ENCODE measurements at regions not wholly inside any gene's neighbourhood (a gene's known extent, or its start where the extent isn't known, plus 50 kb on each side); places are given as distances from the start of the nearest gene placed in this dataset.

DNA sequence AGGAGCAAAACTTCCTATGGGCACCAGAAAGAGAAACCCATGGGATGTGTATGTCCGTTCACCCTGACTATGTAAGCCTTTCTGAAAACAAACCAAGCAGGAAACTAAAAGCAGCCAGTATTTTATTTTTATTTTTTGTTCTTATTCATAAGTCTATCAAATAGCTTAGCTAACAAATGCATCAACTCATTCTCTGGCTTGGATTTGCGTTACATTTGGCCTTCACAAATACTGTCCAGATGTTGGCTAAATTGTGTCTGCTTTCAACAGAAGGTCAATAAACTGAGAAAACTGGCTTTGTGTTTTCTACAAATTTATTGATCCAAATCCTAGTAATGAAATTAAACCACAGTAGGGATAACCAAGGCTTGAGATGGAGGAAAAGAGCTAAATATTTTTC lies 379.0 kb downstream of the NOVA1 start (continued):
- TF ChIP-seq, protein P1, sequence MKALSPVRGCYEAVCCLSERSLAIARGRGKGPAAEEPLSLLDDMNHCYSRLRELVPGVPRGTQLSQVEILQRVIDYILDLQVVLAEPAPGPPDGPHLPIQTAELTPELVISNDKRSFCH (CRISPR knock-in tag; IDR thresholded peaks at IDR 0.05): no peak
- TF ChIP-seq, protein P1 (tag; IDR thresholded peaks at IDR 0.05): no peak

DNA sequence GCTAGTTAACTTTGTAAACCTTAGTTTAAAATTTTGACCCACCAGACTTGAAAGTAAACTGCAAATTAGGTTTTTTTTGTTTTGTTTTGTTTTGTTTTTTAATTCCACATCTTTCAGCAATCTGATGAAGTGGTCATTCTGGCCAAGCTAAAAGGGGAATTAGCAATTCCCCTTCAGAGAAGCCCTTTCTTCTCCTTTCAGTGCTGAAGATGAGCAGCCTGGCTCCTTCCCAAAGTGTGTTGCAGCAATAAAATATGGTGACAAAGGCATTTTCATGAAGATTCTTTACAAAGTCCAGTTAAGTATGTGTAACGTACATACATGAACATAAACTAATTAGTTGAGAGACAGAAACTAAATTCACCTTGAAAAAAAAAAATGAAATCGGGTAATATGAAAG lies 380.1 kb downstream of the NOVA1 start:
- H2AFZ ChIP-seq (ENCODE audit: low read depth, low read length): no peak overlapping the region
- POLR2A ChIA-PET: no interaction called here
- in situ Hi-C loops (cut with MboI): no loop called here
- H3K4me2 ChIP-seq (ENCODE audit: insufficient read depth, low read length): no peak overlapping the region
- TF ChIP-seq HDAC3 (IDR thresholded peaks at IDR 0.05; ENCODE audit: borderline replicate concordance, partially characterized antibody) (no peak), GTF2E2 (tag; IDR thresholded peaks at IDR 0.05) (no peak), KDM4B (IDR thresholded peaks at IDR 0.05; ENCODE audit: borderline replicate concordance in 2 of 2, low read depth in 1 of 2) (no peak), RFX5 (IDR thresholded peaks at IDR 0.05; ENCODE audit: low read depth, low read length) (no peak)
- CTCF ChIA-PET (ENCODE audit: low intra/inter-chr PET ratio): no interaction called here
- H3K9ac ChIP-seq (ENCODE audit: insufficient read depth in 1 of 2, low read depth in 2 of 2, low read length in 2 of 2): no peak overlapping the region
- FAIRE-seq (no peak), DNase-seq (ENCODE audit: extremely low read depth in 1 of 4, low spot score in 3 of 4) (no peak), ATAC-seq (no peak)
- H3K9me1 ChIP-seq (ENCODE audit: control insufficient read depth, insufficient read depth, low read length): no peaks in the 10 kb centered on the region
- no peaks in the 10 kb centered on the region for H3K27me3 ChIP-seq (ENCODE audit: control insufficient read depth in 2 of 2, insufficient read depth in 2 of 2, low read length in 2 of 2)
- H3K4me1 ChIP-seq (replicated peaks in 1 of 2; ENCODE audit: control insufficient read depth in 2 of 2, insufficient read depth in 2 of 2, low read length in 2 of 2): no peaks in the 10 kb centered on the region
- H3K9me3 ChIP-seq (replicated peaks; ENCODE audit: control insufficient read depth, insufficient read depth, low read depth, low read length): no peaks in the 10 kb centered on the region
- H3K79me2 ChIP-seq (ENCODE audit: control insufficient read depth, insufficient read depth, low read length): no peaks in the 10 kb centered on the region
- H3K27ac ChIP-seq (ENCODE audit: extremely low read depth, low read depth, low read length): no peak overlapping the region
- intact Hi-C loops (cut with micrococcal nuclease): no loop called here
- no peaks in the 10 kb centered on the region for H4K20me1 ChIP-seq (replicated peaks; ENCODE audit: control insufficient read depth, insufficient read depth, low read length)
- no peaks in the 10 kb centered on the region for H3K36me3 ChIP-seq (ENCODE audit: control insufficient read depth, insufficient read depth, low read length)
- no TSS peak for BruUV-seq (replicated peaks)
- 0% methylated on average over 2 of the region's 2 CpGs for WGBS (ENCODE audit: insufficient coverage, low coverage, missing lambda C conversion rate)
- H3K4me3 ChIP-seq: no peak overlapping the region

All from K562 (cell line).